ENCODE measurements at regions not wholly inside any gene's neighbourhood (a gene's known extent, or its start where the extent isn't known, plus 50 kb on each side); places are given as distances from the start of the nearest gene placed in this dataset.

- TF ChIP-seq, protein P1, sequence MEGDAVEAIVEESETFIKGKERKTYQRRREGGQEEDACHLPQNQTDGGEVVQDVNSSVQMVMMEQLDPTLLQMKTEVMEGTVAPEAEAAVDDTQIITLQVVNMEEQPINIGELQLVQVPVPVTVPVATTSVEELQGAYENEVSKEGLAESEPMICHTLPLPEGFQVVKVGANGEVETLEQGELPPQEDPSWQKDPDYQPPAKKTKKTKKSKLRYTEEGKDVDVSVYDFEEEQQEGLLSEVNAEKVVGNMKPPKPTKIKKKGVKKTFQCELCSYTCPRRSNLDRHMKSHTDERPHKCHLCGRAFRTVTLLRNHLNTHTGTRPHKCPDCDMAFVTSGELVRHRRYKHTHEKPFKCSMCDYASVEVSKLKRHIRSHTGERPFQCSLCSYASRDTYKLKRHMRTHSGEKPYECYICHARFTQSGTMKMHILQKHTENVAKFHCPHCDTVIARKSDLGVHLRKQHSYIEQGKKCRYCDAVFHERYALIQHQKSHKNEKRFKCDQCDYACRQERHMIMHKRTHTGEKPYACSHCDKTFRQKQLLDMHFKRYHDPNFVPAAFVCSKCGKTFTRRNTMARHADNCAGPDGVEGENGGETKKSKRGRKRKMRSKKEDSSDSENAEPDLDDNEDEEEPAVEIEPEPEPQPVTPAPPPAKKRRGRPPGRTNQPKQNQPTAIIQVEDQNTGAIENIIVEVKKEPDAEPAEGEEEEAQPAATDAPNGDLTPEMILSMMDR (IDR thresholded peaks at IDR 0.05; ENCODE audit: low read depth, low read length, missing input control): no peak
- TF ChIP-seq NR2F2 (IDR thresholded peaks at IDR 0.05): no peak
These were observed 453.6 kb downstream of the KDM5D start for GRCh38 chrY:19290925-19291324.

Measured in liver (tissue), 3 donors.